Endodermal cell (in vitro differentiated cells): ENCODE measurements at regions not wholly inside any gene's neighbourhood (a gene's known extent, or its start where the extent isn't known, plus 50 kb on each side); places are given as distances from the start of the nearest gene placed in this dataset.
"Not testable (repeated sequence)": the region's sequence is repeated elsewhere in the genome, so short reads cannot be mapped to it uniquely, and the experiment has no call there.

Experiments used
- DNase-seq: peaks from one replicate; pipeline ENCODE4 v3.0.0-alpha.2; 2017
- H3K27ac ChIP-seq: 2 replicates; pipeline ENCODE4 v1.5.1; 2013; ENCODE audit warnings: mild to moderate bottlenecking, low read depth, low read length, moderate library complexity
- H3K27me3 ChIP-seq: 2 replicates; pipeline ENCODE4 v1.6.1; 2013; ENCODE audit warnings: mild to moderate bottlenecking, low read length, moderate library complexity; ENCODE audit not compliant: insufficient read depth, control insufficient read depth, poor library complexity, severe bottlenecking
- H3K36me3 ChIP-seq: 2 replicates; pipeline ENCODE4 v1.7.0; 2013; ENCODE audit warnings: mild to moderate bottlenecking, low read length, moderate library complexity; ENCODE audit not compliant: control insufficient read depth, insufficient read depth
- H3K4me1 ChIP-seq: one replicate; pipeline ENCODE4 v1.7.0; 2013; ENCODE audit warnings: low read length; ENCODE audit not compliant: control insufficient read depth, insufficient read depth
- H3K4me3 ChIP-seq: 2 replicates; pipeline ENCODE4 v1.5.1; 2013; ENCODE audit warnings: mild to moderate bottlenecking, low read length, moderate library complexity
- H3K9ac ChIP-seq: 2 replicates; pipeline ENCODE4 v1.6.1; 2013; ENCODE audit warnings: mild to moderate bottlenecking, low read length, moderate library complexity; ENCODE audit not compliant: poor library complexity, severe bottlenecking; ENCODE audit errors: extremely low read depth
- H3K9me3 ChIP-seq: 2 replicates; pipeline ENCODE4 v1.6.1; 2013; ENCODE audit warnings: mild to moderate bottlenecking, low read length, moderate library complexity; ENCODE audit not compliant: control insufficient read depth
- H3K27ac Mint-ChIP-seq: 2 replicates; pipeline ENCODE4 v1.8.0; 2020; ENCODE audit warnings: mixed read lengths
- H3K27me3 Mint-ChIP-seq: 2 replicates; pipeline ENCODE4 v1.8.0; 2021; ENCODE audit warnings: mild to moderate bottlenecking, mixed read lengths; ENCODE audit not compliant: insufficient read depth
- H3K36me3 Mint-ChIP-seq: 2 replicates; pipeline ENCODE4 v1.8.0; 2020; ENCODE audit warnings: low read depth, mixed read lengths
- H3K4me1 Mint-ChIP-seq: 2 replicates; pipeline ENCODE4 v1.8.0; 2020; ENCODE audit warnings: mixed read lengths
- H3K4me3 Mint-ChIP-seq: 2 replicates; pipeline ENCODE4 v1.8.0; 2020; ENCODE audit warnings: mild to moderate bottlenecking, moderate library complexity, mixed read lengths
- H3K9me3 Mint-ChIP-seq: 2 replicates; pipeline ENCODE4 v1.8.0; 2020; ENCODE audit warnings: mild to moderate bottlenecking, mixed read lengths
- WGBS, 2 experiments: methylation state at CpG; one replicate each; pipeline versions ENCODE4 v1.1.5 to v1.1.7; 2013; ENCODE audit warnings: missing lambda C conversion rate in 2 of 2, mixed read lengths in 1 of 2; ENCODE audit not compliant: insufficient coverage in 1 of 2, insufficient read length in 1 of 2; 5-methylcytosine and 5-hydroxymethylcytosine counted together
- TF ChIP-seq, protein P1 (sequence below): fragments of 200-600 bp; sonication (generic); conservative IDR thresholded peaks from 2 replicates; pipeline ENCODE4 v1.5.0; 2021; ENCODE audit warnings: antibody characterized with exemption, mild to moderate bottlenecking

DNA sequence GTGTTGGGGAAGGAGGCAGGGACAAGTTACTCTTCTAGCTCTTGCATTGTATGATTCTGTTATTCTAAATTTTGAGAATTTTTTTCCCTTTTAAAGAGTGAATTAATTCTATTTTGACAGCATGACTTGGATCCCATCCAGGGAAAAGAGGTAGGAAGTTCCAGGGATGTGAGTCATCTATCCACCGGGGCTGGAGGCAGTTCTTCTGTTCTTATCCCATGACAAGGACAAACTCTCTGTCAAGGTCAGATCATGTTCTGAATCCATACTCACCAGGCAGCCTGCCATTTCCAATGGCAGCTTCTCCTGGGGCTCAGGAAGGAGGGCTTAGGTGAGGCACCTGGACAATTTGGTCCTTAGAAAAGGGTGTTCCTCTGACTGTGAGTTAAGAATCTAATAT, 132.0 kb upstream of the MED14 start:
- WGBS, 2 experiments: 80% methylated on average over 1 of the region's 1 CpG; no CpG with 5 or more reads in 1 of the 2 experiments
- Histone ChIP-seq H3K9me3 (peaks cover 11% of the 10 kb centered on the region), H3K9ac (no peak overlapping the region), H3K4me3 (no peak overlapping the region), H3K27me3 (no peaks in the 10 kb centered on the region), H3K27ac (no peak overlapping the region), H3K4me1 (no peaks in the 10 kb centered on the region), H3K36me3 (no peaks in the 10 kb centered on the region)
- TF ChIP-seq, protein P1, sequence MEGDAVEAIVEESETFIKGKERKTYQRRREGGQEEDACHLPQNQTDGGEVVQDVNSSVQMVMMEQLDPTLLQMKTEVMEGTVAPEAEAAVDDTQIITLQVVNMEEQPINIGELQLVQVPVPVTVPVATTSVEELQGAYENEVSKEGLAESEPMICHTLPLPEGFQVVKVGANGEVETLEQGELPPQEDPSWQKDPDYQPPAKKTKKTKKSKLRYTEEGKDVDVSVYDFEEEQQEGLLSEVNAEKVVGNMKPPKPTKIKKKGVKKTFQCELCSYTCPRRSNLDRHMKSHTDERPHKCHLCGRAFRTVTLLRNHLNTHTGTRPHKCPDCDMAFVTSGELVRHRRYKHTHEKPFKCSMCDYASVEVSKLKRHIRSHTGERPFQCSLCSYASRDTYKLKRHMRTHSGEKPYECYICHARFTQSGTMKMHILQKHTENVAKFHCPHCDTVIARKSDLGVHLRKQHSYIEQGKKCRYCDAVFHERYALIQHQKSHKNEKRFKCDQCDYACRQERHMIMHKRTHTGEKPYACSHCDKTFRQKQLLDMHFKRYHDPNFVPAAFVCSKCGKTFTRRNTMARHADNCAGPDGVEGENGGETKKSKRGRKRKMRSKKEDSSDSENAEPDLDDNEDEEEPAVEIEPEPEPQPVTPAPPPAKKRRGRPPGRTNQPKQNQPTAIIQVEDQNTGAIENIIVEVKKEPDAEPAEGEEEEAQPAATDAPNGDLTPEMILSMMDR: no peak
- Mint-ChIP-seq H3K27ac (no peak overlapping the region), H3K4me3 (no peak overlapping the region), H3K9me3 (peaks cover 52% of the 10 kb centered on the region), H3K36me3 (peaks cover 5% of the 10 kb centered on the region), H3K27me3 (no peaks in the 10 kb centered on the region), H3K4me1 (no peaks in the 10 kb centered on the region)
- DNase-seq: no peak

- no peak overlapping the region for H3K4me3 ChIP-seq
- Mint-ChIP-seq H3K36me3 (peaks cover 1% of the 10 kb centered on the region), H3K4me3 (no peak overlapping the region), H3K4me1 (no peaks in the 10 kb centered on the region), H3K27ac (no peak overlapping the region), H3K9me3 (peaks cover 41% of the 10 kb centered on the region), H3K27me3 (no peaks in the 10 kb centered on the region)
- H3K9me3 ChIP-seq: peaks cover 9% of the 10 kb centered on the region
- no peaks in the 10 kb centered on the region for H3K27me3 ChIP-seq
- H3K36me3 ChIP-seq: no peaks in the 10 kb centered on the region
- H3K4me1 ChIP-seq: no peaks in the 10 kb centered on the region
- H3K27ac ChIP-seq: no peak overlapping the region
- no peak overlapping the region for H3K9ac ChIP-seq
- no peak for DNase-seq
- WGBS, 2 experiments: 93% methylated on average over 3 of the region's 3 CpGs; no CpG with 5 or more reads in 1 of the 2 experiments
- TF ChIP-seq, protein P1: no peak
Observed at GRCh38 chrX:40868868-40869267, 133.5 kb upstream of the MED14 start.

DNA sequence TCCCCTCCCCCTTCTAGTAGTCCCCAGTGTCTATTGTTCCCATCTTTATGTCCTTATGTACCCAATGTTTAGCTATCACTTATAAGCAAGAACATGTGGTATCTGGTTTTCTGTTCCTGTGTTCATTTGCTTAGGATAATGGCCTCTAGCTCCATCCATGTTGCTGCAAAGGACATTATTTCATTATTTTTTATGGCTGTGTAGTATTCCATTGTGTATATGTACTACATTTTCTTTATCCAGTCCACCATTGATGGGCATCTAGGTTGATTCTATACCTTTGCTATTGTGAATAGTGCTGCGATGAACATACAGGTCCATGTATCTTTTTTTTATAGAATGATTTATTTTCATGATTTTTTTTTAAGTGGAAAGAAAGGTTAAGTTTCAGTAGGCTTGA, 135.6 kb upstream of the MED14 start:
- DNase-seq, H3K9me3 ChIP-seq, H3K4me3 ChIP-seq, H3K27ac Mint-ChIP-seq, H3K27me3 ChIP-seq, H3K27ac ChIP-seq, H3K27me3 Mint-ChIP-seq, H3K36me3 Mint-ChIP-seq, H3K4me1 Mint-ChIP-seq, H3K9ac ChIP-seq, H3K36me3 ChIP-seq, H3K4me1 ChIP-seq, H3K4me3 Mint-ChIP-seq: not testable (repeated sequence)
- 78% methylated on average over 1 of the region's 1 CpG; no CpG with 5 or more reads in 1 of the 2 experiments for WGBS, 2 experiments
- peaks cover 26% of the 10 kb centered on the region for H3K9me3 Mint-ChIP-seq
